B cell (primary cell): ENCODE measurements at regions not wholly inside any gene's neighbourhood (a gene's known extent, or its start where the extent isn't known, plus 50 kb on each side); places are given as distances from the start of the nearest gene placed in this dataset.

Source experiments
- EZH2 ChIP-seq: IDR thresholded peaks from 2 replicates; pipeline ENCODE4 v1.6.1; 2012; ENCODE audit warnings: borderline replicate concordance, low read depth, mild to moderate bottlenecking, moderate library complexity, low read length; ENCODE audit not compliant: insufficient read depth, poor library complexity, severe bottlenecking
- TF ChIP-seq, protein P1 (sequence below): fragments of 200-600 bp; IDR thresholded peaks from one replicate; pipeline ENCODE4 v1.8.0; 2022; ENCODE audit warnings: antibody characterized with exemption, mild to moderate bottlenecking

DNA sequence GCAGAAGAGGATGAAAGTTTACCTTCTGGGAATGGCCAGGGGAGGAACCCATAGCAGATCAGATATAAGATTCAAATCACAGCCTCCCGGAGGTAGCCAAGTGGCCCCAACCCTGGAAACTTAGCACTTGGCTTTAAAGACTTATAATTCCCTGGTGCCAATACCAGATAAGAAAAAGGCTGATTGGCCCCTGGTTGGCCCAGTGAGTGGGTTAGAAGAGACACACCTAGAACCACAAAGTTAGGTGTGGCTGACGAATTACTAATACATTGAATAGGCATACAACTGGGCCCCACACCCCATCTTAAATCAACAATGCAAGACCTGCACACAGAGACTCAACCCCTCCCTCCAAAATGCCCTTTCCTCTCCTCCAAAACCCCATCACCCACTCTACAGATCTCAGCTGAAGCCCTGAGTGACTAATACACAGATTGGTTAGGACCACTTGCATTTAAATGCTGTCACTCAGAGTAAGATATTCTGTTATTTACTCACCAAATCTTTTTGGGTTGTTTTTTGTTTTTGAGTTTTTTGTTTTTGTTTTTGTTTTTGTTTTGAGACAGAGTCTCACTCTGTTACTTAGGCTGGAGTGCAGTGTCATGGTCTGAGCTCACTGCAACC, 315.4 kb upstream of the JARID2 start:
- TF ChIP-seq, protein P1, sequence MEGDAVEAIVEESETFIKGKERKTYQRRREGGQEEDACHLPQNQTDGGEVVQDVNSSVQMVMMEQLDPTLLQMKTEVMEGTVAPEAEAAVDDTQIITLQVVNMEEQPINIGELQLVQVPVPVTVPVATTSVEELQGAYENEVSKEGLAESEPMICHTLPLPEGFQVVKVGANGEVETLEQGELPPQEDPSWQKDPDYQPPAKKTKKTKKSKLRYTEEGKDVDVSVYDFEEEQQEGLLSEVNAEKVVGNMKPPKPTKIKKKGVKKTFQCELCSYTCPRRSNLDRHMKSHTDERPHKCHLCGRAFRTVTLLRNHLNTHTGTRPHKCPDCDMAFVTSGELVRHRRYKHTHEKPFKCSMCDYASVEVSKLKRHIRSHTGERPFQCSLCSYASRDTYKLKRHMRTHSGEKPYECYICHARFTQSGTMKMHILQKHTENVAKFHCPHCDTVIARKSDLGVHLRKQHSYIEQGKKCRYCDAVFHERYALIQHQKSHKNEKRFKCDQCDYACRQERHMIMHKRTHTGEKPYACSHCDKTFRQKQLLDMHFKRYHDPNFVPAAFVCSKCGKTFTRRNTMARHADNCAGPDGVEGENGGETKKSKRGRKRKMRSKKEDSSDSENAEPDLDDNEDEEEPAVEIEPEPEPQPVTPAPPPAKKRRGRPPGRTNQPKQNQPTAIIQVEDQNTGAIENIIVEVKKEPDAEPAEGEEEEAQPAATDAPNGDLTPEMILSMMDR = no peak
- TF ChIP-seq EZH2 = no peak
